C1 segment of cervical spinal cord (tissue), 14 donors: ENCODE measurements at regions not wholly inside any gene's neighbourhood (a gene's known extent, or its start where the extent isn't known, plus 50 kb on each side); places are given as distances from the start of the nearest gene placed in this dataset.

ENCODE experiments used
- DNase-seq, 14 donors: peaks; one replicate each; lab custom pipeline; 2025; lab: John Stamatoyannopoulos, UW

GRCh38 chr12:105744371-105745058, 394.2 kb downstream of the NUAK1 start:
- DNase-seq = no peak

GRCh38 chr12:105745811-105746210, 392.9 kb downstream of the NUAK1 start:
- DNase-seq = no peak

GRCh38 chr12:105748806-105749600, 389.8 kb downstream of the NUAK1 start:
- peak in 7 of 14 donors; percentile 1 to 39 (median 29) for DNase-seq

DNA sequence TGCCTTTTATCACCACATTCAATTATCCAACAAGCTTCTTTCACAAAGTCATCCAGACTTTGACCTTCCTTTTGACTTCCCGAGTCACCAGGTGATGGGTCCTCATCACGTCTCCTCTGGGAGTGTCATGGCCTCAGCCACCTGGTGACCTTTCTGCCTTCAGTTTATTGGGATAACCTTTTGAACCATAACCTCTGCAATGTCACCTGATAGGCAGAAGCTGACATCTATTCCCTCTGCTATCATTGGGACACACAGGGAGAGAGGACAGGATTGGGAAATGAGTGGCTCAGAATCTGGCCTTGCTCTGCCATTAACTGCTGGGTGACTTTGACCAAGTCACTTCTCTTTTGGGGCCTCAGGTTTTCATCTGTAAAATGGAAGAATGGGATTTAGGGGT, 388.7 kb downstream of the NUAK1 start:
- DNase-seq = no peak

- no peak for DNase-seq
Measured at GRCh38 chr12:105754313-105754712, 384.4 kb downstream of the NUAK1 start.

GRCh38 chr12:105756961-105757360, 381.8 kb downstream of the NUAK1 start:
- no peak for DNase-seq

DNA sequence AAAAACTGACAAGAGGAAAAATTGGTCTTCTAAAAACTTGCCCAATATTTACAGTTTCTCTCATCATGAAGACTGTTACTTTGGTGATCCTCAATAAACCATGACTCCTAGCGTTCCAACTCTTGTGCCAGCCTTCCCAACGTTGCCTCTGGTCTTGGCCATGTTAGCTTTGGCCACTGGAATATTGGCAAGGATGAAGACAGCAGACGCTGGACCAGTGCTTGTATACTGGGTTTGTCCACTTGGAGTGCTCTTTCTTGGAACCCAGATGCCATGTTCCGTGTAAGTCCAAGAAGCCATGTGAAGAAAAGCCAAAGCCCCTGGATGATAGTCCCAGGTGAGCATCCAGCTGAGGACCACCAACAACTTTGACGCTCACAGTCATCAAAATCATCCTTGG, 379.6 kb downstream of the NUAK1 start:
- DNase-seq = no peak

DNA sequence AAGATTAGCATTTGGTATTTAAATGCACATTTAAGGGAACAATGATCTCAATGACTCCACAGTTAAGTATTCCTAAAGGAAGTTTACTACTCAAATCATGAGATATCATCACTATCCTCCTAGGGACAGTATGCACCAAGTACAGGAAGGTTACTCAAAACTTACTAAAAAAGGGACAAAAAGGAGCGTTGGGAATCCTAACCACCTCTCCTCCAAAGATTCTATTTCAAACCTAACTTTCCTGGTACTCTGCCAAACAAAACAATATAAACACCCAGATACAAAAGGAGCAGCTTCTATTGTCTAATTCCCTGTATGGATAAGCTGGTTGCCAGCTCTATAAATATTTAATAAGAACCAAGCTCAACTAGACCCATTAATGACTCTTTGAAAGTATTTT, 377.7 kb downstream of the NUAK1 start:
- DNase-seq = no peak

DNA sequence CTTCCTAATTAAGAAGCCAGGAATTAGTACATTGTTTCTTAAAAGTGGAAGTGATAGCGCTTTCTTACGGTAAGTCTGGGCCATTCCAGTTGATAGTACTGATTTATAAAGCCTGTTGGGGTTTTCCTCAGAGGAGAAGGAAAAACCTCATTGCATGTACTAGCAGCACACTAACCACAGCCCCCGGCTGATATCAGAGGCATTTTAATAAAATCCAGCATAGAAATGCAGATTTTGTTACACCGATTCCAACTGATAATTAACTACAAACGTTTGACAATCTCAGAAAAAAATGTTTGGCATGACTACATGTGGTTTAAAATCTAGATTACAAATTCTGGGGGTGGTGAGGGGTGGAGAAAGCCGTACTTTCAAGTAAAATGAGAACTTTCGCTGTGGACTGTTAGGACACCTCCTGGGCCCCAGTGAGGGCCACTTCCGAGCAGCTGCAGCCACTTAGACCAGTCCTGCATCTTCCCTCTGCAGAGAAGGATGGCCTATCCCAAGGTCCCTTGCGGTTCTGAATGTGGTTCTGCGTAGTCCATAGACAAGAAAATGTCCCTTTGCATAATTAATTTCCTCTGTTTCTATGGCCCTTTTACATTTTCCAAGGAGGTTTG, 374.4 kb downstream of the NUAK1 start:
- no peak for DNase-seq

GRCh38 chr12:105765053-105766014, 373.4 kb downstream of the NUAK1 start:
- DNase-seq = no peak

DNA sequence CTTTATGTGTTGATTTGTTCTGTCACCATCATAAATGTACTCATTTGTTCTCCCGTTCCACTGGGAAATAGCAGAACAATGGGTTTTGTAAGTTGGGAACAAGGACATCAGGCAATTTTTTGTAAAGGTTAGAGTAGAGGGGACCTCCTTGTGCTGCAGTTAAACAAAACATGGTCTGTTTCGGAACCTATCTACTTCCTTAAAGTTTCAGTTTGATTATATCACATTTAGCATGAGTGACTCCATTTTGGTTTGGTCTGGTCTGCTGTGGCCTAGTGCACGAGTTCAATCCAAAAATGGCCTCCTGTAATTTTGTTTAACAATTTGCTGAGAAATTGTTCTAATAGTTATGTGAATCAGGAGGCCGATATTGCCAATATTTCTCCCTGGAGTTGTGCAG, 372.7 kb downstream of the NUAK1 start:
- no peak for DNase-seq

DNA sequence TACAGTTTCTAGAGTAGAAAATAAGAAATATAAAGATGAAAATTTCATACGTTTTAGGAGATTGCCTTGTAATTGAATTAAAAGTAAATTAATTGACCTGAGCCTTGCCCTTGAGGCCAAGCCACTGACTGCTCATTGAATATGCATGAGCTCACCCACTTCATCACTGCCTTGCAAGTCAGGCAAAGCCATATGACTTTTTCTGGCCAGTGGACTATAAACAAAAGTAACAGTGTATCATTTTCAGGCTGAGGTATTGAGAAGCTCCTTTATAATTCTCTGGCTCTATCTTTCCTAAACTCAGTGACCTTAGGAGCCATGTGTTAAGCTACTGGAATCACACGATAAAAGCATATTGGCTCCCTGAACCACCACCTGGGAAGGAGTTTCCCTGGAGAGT, 369.3 kb downstream of the NUAK1 start:
- DNase-seq = no peak

DNA sequence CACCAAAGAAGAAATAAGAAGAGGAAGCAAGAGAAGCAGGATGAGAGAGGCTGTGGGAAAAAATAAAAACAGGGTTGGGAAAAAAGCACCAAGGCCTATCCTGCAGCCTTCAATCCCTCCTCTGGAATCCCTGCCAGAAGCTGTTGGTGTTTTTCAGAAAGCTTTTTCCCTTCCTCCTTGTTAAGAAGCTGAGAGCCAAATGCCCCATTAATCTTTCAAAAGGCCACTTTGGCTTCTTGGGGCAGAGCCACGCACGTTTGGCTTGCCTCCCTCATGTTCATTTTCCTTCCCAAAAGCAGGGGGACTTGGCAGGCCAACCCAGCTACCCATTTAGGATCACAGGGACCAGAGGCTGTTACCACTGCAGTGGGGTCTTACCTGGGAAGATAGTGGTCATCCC, 365.3 kb downstream of the NUAK1 start:
- peak in 7 of 14 donors; percentile 5 to 46 (median 18) for DNase-seq

DNA sequence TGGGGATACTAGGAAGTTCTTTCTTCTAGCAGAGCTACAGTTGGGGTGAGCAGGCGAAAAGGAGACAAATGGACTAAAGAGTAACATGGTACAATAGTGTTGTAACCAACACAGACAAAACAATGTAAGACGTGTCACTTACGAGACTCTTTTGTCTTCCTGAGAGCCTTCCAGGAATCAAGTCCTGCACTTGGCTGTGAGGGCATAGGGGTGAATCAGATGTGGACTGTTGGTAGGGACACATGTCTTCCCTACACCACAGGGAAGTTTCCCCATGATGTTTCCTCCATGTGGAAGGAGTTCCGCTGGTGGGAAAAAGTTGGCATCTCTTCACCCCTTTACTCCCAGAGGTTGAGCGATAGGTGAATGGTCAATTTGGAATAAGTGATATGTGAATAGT, 364.7 kb downstream of the NUAK1 start:
- DNase-seq = no peak

DNA sequence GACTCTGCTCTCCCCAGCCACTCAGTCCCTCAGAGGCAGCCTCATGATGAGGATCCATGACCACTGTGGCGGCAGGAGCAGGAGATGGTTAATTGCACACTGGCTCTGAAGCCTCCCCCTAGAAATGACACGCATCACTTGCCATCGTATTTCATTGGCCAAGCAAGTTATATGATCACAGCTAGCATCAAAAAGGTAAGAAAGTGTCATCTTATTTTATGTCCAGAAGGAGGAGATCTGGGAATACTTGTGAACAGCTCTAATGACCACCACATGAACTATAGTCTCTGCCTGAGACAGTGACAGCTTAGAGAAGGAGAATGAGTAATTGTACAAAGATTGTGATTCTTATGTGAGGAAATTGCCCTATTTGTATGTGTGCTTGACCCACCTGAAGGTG, 363.4 kb downstream of the NUAK1 start:
- no peak for DNase-seq

DNA sequence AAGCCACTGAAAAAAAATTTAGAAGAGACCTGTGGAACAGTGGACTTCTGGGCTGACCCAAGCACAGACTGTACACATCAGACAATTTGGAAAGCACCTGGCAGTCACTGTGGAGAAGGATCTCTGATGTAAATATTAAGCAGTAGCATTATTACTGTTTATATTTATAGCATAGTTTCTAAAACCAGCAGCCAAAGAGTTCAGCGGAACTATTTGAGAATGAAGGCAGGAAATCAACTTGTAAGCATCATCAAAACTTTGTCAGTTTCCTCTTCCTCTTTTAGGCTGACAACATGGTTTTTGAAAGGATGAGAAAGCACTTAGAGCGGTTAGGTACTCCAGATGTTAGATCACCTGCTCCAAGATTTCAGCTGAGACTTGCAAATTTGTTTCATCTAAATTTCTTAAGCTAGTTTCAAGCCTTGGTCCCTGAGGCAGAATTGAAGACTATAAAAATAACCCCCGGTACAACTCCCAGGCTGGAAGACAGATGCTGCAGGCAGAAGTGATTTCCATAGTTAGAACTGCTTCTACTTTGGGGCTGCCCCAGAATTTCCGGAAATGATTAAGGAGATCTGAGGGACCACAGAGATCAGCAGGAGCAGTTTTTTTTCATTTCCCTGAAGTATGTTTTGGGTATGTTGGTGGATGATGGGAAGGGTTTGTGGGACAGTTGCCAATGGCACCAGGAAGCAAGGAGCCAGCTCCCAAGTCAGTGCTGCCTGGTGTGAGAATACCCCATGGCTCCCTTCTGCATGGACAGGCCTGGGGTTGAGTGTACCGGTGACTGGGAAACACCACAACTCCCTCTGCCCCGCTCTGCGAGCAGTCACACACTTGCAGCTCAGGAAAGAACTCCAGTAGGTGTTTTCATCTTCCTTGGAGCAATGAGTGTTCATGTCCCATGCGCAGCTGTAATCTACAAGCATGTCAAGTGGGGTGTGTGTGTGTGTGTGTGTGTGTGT, 354.5 kb downstream of the NUAK1 start:
- no peak for DNase-seq

GRCh38 chr12:105793421-105793820, 345.3 kb downstream of the NUAK1 start:
- DNase-seq = no peak

GRCh38 chr12:105798256-105798845, 340.4 kb downstream of the NUAK1 start:
- DNase-seq = no peak

DNA sequence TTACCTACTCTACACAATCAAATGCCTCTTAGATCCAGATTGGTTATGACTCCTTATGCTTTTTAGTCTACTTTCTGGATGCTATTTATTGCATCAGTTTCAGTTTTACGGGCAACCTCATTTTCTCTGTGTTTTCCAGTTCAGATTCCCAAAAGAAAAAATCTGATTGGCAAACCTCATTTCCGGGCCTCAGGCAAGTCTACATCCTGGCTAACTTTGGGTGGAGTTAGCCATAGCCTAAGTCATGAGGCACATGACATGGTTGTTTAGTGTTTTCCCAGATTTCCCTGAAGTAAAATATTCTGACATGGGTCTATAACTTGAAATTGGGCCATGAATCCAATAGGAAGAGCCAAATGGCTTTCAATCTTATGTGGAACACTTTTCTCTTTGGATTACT, 339.7 kb downstream of the NUAK1 start:
- no peak for DNase-seq

GRCh38 chr12:105801351-105801750, 337.4 kb downstream of the NUAK1 start:
- no peak for DNase-seq
